ENCODE measurements at regions not wholly inside any gene's neighbourhood (a gene's known extent, or its start where the extent isn't known, plus 50 kb on each side); places are given as distances from the start of the nearest gene placed in this dataset.

DNA sequence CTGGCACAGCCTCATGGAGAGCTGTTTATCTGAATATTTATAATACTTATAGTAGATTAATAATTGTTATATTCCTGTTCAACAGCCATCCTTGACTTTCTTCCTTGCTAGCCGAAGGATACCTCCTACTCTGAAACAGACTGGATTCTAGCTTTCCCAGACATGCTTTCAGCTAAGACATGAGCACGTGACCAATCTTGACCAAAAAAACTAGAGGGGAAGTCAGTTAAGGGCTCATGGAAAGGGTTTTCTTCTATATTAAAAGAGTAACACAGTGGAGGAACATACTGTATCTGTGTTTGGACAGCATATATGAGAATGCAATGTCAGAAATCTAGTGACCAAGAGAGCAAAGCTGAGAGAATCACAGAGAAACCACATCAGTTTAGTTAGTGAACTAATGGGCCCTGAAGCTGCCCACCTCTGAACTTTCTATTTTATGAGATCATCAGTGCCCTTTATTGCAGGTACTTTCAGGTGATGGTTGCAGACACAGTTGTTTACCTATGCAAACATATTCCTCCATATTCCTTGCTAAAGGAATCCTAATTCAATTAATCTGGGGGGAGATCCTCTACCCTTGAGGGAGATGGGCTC is 140.4 kb upstream of the SLC24A3 start:
- Histone ChIP-seq H3K36me3 (no peaks in the 10 kb centered on the region), H3K9me3 (peaks cover 0 to 6% (median 0%) of the 10 kb centered on the region in 8 donors), H3K4me3 (no peak overlapping the region), H3K27me3 (replicated peaks in 1 of 7) (peaks cover 0 to 10% (median 0%) of the 10 kb centered on the region in 7 donors), H3K27ac (no peak overlapping the region), H3K4me1 (peaks cover 0 to 23% (median 8%) of the 10 kb centered on the region in 6 donors)
- DNase-seq = no peak
- TF ChIP-seq POLR2A (IDR thresholded peaks at IDR 0.05) (no peak), POLR2AphosphoS5 (IDR thresholded peaks at IDR 0.05) (no peak)
- TF ChIP-seq, protein P1, sequence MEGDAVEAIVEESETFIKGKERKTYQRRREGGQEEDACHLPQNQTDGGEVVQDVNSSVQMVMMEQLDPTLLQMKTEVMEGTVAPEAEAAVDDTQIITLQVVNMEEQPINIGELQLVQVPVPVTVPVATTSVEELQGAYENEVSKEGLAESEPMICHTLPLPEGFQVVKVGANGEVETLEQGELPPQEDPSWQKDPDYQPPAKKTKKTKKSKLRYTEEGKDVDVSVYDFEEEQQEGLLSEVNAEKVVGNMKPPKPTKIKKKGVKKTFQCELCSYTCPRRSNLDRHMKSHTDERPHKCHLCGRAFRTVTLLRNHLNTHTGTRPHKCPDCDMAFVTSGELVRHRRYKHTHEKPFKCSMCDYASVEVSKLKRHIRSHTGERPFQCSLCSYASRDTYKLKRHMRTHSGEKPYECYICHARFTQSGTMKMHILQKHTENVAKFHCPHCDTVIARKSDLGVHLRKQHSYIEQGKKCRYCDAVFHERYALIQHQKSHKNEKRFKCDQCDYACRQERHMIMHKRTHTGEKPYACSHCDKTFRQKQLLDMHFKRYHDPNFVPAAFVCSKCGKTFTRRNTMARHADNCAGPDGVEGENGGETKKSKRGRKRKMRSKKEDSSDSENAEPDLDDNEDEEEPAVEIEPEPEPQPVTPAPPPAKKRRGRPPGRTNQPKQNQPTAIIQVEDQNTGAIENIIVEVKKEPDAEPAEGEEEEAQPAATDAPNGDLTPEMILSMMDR (IDR thresholded peaks at IDR 0.05 in 8 of 11, conservative IDR thresholded peaks at IDR 0.05 in 3 of 11) = no peak
- WGBS, 5 donors = 60 to 76% (median 68%) methylated on average over 2 of the region's 2 CpGs
- intact Hi-C loops (cut with DNase I; ENCODE audit: low total_unique reads) = no loop called here

DNA sequence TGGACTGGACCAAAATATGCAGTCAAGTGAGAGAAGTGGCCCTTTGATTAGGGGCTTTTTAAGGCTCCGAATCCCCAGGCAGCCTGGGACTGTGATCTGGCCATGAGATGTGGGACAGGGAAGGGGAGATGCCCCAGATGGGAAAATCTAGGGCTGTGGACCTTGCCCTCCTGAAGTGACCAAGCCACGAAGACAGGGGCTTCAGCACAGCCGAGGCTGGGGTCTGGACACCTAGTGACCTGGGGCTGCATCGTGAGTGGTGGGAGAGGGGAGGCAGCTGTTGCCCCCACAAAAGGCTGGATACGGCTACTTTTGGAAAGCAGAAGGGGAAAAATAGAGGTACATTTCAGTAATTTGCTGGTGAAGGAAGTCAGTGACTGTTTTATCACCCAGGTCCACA is 139.5 kb upstream of the SLC24A3 start:
- Histone ChIP-seq H3K36me3 (no peaks in the 10 kb centered on the region), H3K9me3 (no peaks in the 10 kb centered on the region), H3K27ac (no peak overlapping the region), H3K4me1 (peaks cover 0 to 23% (median 8%) of the 10 kb centered on the region in 6 donors), H3K4me3 (no peak overlapping the region), H3K27me3 (replicated peaks in 1 of 7) (peaks cover 0 to 10% (median 0%) of the 10 kb centered on the region in 7 donors)
- 79 to 95% (median 88%) methylated on average over 5 of the region's 5 CpGs for WGBS, 5 donors
- DNase-seq = no peak
- no peak for TF ChIP-seq POLR2A (IDR thresholded peaks at IDR 0.05)
- TF ChIP-seq, protein P1 (IDR thresholded peaks at IDR 0.05 in 8 of 11, conservative IDR thresholded peaks at IDR 0.05 in 3 of 11) = no peak
- no peak for TF ChIP-seq POLR2AphosphoS5 (IDR thresholded peaks at IDR 0.05)
- intact Hi-C loops (cut with DNase I; ENCODE audit: low total_unique reads) = no loop called here

DNA sequence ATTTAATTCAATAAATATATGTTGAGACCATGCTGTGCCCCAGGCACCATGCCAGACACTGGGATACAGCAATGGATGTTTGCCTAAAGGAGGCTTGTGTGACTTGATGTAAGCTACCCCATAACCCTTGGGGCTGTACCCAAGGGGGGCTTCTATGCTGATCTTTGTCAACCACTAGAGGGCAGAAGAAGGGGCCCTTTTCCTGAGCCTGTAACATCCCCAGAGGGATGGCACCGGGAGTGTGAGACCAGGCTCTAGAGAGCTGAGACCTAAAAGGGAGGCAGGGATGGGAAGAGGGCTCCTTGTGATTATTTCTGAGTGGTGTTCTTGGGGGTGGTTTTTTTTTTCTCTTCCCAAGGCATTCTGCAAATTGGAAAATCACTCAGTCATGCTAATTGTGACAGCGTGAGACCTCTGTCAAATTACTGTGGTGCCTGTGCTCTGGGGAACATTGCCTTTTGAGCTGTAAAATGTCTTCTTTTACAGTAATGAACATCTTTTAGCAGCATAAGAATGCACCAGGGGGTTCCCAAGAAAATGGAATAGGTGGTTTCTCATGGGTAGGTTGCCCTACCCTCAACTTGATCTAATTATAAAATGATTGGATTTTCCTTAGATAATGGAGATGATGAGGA is 138.7 kb upstream of the SLC24A3 start:
- intact Hi-C loops (cut with DNase I; ENCODE audit: low total_unique reads) = no loop called here

DNA sequence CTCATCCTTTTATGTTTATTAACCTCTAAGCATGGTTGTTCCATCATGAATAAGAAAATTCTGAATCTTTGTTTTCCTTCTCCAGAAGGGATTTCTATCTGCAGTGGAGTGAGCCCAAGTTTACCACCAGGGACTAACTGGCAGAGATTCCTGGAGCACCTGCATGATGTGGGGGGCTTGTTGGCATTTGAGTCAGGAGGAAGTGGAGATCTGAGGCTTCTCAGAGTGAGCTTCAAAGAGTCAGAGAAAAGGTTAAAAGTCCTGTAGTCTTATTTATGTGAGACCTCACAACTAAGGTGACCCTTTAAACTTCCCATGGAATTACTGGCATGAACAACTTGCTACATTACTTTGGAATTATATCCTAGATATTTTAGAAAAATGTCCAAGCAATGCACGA is 138.1 kb upstream of the SLC24A3 start:
- no peaks in the 10 kb centered on the region for H3K36me3 ChIP-seq
- H3K27me3 ChIP-seq (replicated peaks in 1 of 7) = peaks cover 0 to 10% (median 0%) of the 10 kb centered on the region in 7 donors
- TF ChIP-seq, protein P1 (IDR thresholded peaks at IDR 0.05 in 8 of 11, conservative IDR thresholded peaks at IDR 0.05 in 3 of 11) = no peak
- TF ChIP-seq POLR2AphosphoS5 (IDR thresholded peaks at IDR 0.05) (no peak), POLR2A (IDR thresholded peaks at IDR 0.05) (no peak)
- WGBS, 5 donors = 24 to 77% (median 29%) methylated on average over 1 of the region's 1 CpG
- DNase-seq = no peak
- no peaks in the 10 kb centered on the region for H3K9me3 ChIP-seq
- intact Hi-C loops (cut with DNase I; ENCODE audit: low total_unique reads) = no loop called here
- peak overlapping the region in 5 of 8 donors; percentile 52 to 82 (median 80) for H3K27ac ChIP-seq
- peak overlapping the region in 1 of 8 donors; percentile 39 for H3K4me3 ChIP-seq
- peaks cover 0 to 23% (median 8%) of the 10 kb centered on the region in 6 donors for H3K4me1 ChIP-seq

More for the DNA sequence above, 138.7 kb upstream of the SLC24A3 start:
- Histone ChIP-seq H3K4me1 (peaks cover 0 to 23% (median 8%) of the 10 kb centered on the region in 6 donors), H3K27me3 (replicated peaks in 1 of 7) (peaks cover 0 to 10% (median 0%) of the 10 kb centered on the region in 7 donors), H3K27ac (peak overlapping the region in 4 of 8 donors; percentile 52 to 81 (median 68)), H3K36me3 (no peaks in the 10 kb centered on the region), H3K4me3 (no peak overlapping the region), H3K9me3 (no peaks in the 10 kb centered on the region)
- DNase-seq = no peak
- 42 to 68% (median 61%) methylated on average over 2 of the region's 2 CpGs for WGBS, 5 donors
- TF ChIP-seq POLR2AphosphoS5 (IDR thresholded peaks at IDR 0.05) (no peak), POLR2A (IDR thresholded peaks at IDR 0.05) (no peak)
- TF ChIP-seq, protein P1 (IDR thresholded peaks at IDR 0.05 in 8 of 11, conservative IDR thresholded peaks at IDR 0.05 in 3 of 11) = no peak
